ENCODE measurements at regions not wholly inside any gene's neighbourhood (a gene's known extent, or its start where the extent isn't known, plus 50 kb on each side); places are given as distances from the start of the nearest gene placed in this dataset.
"Not testable (repeated sequence)": the region's sequence is repeated elsewhere in the genome, so short reads cannot be mapped to it uniquely, and the experiment has no call there.

DNA sequence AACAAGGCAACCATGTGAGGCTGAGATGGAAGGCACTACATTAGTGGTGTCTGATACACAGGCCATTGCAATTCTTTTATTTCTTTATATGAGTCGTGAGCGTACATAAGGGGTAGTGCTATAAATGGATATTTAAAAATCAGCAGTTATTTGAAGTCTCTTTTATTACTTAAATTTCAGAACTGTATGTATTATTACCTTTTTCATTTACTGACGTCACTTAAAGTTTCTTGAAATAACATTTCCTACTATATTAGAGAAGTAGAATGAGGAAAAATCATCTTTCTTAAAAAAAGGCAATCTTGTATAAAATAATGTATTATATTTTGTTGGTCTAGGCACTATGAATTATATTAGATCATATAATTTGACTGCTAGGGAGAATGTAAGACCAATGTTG is 280.9 kb upstream of the CYLC2 start:
- DNase-seq: no peak

DNA sequence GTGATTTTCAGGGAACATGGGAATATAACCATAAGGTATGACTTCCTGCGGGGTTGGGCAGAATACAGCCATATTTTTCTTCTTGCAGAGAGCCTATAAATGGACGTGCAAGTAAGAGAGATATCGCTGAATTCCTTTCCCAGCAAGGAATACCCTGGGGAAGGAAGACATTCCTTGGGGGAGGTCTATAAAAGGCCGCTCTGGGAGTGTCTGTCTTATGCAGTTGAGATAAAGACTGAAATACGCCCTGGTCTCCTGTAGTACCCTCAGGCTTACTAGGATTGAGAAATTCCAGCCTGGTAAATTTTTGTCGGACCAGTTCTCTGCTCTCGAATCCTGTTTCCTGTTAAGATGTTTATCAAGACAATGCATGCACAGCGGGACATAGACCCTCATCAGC is 282.2 kb upstream of the CYLC2 start:
- not testable (repeated sequence) for DNase-seq

DNA sequence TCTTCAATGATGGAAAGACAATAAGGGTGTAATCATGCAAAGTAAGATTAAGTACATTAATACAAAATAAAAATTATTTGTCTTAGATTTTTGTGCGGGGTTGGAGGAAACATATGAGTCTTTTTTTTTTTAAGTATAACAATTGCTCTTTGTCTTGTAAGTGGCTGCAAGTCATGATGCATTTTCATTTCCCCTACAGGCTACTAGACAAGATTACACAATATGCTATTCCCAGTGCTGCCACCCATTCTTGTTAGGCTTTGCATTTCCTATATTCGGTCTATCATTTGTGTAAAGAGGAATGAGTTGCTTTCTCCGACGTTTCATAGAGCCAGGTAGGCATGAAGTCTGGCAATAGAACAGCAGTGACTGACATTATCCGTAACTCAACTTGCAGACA is 294.2 kb upstream of the CYLC2 start:
- DNase-seq: no peak

DNA sequence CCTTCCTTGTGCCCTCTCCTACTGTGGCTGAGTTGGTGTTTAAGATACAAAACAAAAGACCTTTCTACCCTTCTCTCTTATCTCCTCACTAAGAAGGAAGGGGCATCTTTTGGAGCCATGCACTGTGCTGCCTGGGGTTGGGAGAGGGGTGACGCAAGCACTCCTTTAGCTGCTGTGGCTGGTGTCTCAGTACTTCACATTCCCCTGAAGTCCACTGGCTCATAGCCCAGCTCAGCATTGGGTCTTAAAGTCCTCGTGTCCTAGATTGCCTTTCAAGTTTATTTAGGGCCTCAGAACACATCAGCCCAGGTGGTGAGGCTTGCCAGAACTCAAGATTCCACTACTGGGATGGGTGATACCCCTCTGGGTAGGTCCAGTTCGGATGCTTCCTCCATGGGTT is 325.9 kb upstream of the CYLC2 start:
- no peak for DNase-seq

DNA sequence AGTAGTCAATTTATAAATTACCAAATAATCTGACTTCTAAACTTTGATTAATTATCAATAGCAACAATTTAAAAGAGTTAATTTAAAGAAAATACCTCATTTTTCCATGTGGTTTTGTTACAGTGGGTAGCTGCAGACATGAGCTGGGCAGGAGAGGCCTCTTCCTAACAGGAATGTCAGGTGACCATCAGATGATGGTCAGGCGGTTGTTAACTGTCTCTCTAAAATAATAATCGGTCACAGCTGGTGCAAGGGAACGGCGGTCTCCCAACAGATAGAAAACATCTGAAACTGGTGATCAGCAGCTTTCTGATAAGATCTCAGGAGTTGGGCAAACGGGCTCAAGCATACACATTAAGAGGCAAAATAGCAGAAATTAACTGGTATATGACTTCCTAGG is 342.7 kb upstream of the CYLC2 start:
- no peak for DNase-seq

DNA sequence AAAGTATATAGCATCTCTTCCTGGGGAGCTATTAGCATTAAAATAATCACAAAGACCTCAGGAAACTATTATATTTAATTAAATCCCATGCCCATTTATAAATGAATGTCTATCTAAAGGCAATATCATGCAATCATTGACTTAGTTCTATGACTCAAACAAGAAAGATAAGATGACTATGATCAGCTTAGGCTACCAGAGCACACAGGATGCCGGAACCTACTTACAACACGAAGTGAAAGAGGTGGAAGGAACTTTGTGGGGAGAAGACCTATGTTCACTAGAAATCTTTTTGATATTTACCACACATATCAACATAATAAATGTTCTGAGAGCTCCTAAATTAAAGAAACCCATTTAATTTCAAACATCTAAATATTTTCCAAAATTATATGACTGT is 344.2 kb upstream of the CYLC2 start:
- DNase-seq: no peak

DNA sequence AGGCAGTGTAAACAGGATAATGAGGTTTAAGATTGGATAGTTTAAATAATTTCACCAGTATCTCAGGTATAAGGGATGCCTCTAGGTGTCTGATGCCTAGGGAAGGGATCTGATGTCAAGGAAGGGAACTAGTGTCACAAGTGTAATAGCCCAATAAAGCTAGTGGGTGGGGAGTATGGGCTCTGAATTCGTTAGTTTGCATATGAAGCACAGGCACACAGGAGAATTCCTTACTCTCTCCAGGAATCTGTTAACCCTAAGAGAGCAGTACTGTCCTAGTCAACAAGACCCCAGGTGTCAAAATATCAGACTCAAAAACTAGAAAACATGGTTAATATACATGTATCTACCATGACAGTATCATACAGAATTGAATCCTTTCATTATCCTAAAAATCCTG is 352.5 kb upstream of the CYLC2 start:
- DNase-seq: no peak

DNA sequence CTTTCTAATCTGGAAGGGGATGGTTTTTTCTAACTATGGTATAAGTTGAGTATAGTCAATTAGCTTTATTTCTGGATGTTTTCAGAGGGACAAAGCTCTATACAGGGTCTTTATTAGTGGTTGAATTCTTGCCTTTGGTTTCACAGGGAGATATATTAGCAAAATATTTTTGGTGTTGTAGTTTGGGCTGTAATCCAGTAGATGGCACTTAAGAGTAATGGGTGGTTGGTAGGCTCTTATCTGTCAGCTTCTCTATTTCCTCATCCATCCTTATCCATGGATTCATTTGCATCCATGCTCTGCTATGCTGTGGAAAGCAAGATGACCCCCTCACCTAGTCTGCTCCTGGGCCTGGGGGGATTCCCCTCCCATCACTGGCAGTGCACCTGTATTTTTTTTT is 363.6 kb upstream of the CYLC2 start:
- no peak for DNase-seq

DNA sequence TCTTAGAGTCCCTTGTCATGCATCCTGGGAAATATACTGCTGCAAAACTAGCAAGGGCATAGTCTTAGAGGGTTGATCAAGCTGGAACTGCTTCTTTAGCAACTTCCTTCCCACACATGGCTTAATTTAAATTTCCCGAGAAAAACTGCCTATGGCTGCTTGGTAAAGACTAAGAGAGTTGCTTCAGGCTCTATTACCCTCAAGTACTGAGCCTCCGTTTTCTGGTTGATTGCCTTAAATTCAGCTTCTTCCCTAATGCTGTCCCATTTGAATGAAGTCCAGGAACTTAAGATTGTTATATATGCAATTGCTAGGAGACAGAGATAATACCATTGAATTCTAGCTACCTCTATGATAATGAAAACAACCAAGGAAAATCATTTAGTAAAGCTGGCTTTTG is 385.7 kb upstream of the CYLC2 start:
- no peak for DNase-seq

DNA sequence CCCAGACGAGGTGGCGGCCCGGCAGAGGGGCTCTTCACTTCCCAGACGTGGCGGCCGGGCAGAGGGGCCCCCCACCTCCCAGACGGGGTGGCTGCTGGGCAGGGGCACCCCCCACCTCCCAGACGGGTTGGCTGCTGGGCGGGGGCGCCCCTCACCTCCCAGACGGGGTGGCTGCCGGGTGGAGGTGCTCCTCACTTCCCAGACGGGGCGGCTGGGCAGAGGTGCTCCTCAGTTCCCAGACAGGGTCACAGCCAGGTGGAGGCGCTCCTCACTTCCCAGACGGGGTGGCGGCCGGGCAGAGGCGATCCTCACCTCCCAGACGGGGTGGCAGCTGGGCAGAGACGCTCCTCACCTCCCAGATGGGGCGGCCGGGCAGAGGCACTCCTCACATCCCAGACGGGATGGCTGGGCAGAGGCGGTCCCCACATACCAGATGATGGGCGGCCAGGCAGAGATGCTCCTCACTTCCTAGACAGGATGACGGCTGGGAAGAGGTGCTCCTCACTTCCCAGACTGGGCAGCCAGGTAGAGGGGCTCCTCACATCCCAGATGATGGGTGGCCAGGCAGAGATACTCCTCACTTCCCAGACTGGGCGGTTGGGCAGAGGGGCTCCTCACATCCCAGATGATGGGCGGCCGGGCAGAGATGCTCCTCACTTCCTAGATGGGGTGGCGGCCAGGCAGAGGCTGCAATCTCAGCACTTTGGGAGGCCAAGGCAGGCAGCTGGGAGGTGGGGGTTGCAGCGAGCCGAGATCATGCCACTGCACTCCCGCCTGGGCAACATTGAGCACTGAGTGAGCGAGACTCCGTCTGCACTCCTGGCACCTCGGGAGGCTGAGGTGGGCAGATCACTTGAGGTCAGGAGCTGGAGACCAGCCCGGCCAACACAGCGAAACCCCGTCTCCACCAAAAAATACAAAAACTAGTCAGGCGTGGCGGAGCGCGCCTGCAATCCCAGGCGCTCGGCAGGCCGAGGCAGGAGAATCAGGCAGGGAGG is 391.6 kb upstream of the CYLC2 start:
- not testable (repeated sequence) for DNase-seq

DNA sequence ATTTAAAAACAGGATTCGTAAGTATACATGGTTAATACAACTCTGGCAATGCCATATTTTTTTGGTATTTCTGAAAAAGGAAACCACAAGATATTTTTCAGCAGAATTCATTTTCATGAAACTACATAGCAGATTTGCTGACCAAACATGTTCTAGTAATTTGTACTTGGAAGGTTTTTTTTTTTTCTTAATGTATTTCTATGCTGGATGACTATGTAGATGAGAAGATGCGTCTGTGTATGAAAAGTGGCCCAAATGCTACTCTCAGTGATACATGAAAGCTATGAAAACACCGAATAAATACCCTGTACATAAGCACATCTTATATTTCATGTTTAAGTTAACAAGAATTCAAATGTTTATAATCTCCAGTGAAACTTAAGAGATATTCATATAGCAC is 400.9 kb upstream of the CYLC2 start:
- no peak for DNase-seq

DNA sequence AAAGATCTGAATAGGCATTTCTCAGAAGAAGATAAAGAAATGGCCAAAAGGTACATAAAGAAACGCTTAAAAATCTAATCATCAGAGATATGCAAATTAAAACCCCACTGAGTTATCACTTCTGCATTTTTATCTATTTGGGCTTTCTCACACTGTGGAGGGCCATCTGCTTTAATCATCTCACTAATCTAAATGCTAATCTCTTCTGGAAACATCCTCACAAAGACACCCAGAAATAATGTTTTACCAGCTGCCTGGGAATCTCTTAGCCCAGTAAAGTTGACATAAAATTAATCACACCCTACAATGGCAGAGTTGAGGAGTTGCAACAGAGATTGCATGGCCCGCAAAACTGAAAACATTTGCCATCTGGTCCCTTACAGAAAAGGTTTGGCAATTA is 407.9 kb upstream of the CYLC2 start:
- DNase-seq: no peak

DNA sequence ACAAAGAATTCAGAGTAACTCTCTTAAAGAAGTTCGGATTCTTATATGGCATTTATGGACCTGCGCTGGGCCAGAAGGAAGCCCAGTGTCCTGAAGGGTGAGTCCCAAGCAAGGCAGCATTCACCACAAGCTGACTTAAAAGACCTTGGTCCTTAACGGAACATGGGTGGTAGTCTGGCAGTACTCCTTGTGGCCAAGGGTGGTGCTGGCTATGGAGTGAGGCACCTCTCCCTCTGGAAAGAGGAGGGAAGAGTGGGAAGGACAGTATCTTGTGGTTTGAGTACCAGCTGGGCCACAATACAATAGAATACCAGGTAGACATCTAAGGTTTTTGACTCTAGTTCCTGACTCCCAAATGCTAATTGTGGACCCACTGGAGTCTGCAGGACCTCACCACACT is 425.7 kb upstream of the CYLC2 start:
- DNase-seq: no peak

DNA sequence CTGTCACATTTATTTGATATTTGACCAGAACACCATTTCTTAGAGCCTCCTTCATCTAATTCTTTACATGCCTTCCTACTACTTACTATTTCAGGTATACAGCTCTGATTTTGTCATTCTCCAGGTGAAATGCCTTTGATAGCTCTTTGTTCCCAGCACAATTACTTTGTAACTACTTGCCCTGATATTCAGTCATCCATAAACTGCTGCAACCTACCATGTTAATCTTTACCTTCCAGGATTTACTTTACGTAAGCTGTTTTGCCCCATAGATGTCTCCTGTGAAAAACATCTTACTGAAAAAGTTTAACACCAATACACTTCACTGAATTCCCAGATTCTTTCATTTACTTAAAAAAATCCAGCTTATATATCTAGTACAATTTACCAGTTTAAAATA is 443.8 kb upstream of the CYLC2 start:
- DNase-seq: no peak

DNA sequence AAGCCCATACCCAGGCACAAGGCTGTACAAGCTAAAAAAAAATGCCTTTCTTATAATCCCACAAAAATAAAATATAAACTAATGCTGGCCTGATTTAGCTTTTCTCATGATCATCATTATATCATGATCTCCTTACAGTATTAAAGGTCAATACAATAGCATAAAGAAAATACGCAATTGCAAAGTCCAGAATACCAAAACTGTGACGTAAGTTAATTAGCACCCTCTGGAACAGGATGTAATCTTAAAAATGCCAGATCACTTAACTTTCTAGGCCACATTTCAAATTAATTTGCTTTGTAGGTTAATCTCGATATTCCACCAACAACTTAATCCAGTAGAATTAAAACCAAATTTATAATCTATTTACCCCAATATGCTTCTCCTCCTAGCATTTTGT is 444.2 kb upstream of the CYLC2 start:
- no peak for DNase-seq

DNA sequence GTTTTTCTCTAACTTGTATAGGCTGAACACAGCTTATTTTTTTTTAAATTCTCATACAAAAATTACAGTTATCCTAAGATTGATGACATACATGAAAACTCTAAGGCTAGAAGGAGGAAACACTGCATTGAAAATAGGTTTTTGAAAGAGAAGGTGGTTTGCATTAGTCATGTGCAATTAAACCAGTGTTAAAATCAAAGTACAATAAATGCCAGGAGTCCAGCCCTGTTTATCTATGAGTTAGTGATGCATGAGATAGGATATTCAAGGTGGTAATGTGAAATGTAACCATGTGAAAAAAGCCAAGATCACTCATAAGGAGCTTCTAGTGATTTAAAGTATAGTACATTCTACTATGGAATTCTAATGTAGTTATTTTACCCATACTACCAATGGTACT is 444.9 kb upstream of the CYLC2 start:
- no peak for DNase-seq

DNA sequence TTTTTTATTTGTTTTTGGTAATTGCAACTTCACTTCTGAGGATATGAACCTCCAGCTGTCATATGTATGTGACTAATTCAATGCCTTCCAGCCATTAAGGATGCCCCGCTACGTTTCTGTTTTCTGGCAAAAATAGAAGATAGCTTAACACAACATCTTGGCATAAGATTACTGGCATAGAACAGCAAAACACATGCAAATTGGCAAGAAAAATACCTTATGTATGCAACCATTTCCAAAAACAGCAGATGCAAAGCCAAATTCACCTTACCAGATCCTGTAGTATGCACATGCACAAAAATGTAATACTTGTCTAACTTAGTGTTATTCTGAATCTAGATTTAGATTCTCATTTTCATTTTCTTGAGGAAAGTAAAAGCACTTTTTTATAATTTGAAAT is 461.1 kb upstream of the CYLC2 start:
- no peak for DNase-seq

DNA sequence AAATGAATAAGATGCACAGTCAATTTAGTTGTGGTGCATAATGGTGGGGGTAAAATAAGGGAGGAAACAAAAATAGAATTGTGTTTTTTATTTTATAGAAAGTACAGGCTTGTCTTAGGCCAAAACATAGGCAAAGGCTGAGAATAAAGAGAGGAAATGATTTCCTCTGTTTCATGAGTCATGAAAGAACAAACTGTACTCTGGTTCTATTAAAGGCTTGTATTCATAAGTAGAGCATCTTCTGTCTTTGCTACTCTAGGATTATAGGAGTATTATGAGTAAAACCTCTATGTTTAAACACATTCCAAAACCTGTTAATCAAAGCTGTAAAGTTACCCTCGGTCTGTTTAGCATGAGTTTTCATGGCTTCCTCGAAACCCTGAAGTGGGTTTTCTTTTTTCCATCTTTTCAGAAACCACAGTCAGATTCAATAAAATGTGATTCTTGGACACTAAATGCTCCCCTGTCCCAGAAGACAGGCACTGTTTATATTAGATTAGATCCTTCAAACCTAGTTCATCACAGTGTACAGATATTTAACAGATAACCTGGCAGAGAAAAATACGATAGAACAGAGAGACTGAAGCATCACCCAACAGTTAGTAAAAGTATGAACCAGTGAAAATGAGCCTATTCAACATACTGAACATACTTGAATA is 473.9 kb upstream of the CYLC2 start:
- no peak for DNase-seq

DNA sequence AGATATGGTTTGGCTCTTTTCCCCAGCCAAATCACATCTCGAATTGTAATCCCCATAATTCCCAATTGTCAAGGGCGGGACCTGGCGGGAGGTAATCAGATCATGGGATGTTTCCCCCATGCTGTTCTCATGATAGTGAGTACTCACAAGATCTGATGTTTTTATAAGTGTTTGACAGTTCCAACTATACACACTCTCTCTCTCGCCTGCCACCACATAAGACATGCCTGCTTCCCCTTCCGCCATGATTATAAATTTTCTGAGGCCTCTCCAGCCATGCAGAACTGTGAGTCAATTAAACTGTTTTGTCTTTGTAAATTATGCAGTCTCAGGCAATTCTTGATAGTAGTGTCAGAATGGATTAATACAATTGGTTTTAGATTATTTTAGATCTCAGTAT is 475.7 kb upstream of the CYLC2 start:
- no peak for DNase-seq

DNA sequence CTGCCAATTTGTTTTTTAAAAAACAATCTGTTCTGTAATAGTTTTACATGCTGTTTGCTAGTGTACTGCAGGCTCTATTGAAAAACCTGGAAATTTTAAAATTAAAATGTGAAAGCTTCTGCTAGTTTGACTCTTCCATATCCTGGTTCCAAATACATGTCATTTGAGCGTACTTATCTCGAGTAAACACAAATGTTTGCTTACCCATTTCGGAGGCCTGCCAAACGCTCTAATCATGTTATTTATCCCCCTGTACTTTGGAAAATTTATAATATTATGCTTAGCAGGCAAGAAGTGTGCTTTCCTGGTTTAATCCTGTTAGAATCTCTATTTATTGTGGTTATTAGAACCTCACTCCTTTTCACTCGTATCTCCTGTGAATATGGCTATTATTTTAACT is 476.8 kb upstream of the CYLC2 start:
- DNase-seq: no peak

DNA sequence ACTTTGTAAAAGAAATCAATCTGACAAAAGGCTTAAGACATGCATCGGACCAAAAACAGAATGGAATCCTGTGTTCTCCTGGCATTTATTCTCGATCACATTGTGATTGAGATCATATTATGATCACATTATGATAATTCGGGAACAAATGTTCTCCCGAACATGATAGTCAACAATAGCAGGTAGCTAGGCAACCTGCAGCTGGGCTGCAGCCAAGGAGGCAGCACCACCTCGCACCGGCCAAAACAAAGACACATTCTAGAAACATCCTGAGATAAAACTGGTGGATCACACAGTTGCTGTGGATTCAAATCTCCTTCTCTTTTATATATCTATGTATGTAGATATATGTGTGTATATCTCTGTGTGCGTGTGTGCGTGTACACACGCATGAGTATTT is 480.6 kb upstream of the CYLC2 start:
- DNase-seq: no peak

DNA sequence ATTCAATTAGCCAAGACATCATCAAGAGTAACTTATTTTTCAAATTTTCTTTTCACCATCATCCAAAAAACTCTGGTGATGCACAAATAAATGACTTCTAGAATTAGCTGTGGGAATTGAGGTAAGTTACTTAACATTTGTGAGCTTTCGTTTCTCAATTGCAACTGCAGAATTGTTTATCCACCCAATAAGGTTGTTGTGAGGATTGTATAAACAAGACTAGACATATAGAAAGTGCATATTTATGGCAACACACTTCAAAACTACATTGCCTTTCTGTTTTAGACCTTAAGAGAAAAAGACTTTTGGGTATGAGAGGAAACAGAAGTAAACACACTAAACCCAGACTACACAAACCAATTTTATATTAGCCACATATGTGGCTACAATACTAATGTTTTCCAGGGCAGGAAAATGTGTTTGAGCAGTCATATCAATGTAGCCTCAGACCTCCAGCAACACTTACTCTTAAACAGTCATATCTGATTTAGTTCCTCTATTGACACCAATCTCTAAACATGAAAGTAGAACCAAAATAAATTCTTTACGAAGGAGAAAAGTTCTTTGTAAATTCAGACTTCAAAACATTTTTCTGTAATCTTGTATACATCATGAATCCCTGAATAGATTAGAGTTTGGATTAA is 488.0 kb upstream of the CYLC2 start:
- DNase-seq: no peak

DNA sequence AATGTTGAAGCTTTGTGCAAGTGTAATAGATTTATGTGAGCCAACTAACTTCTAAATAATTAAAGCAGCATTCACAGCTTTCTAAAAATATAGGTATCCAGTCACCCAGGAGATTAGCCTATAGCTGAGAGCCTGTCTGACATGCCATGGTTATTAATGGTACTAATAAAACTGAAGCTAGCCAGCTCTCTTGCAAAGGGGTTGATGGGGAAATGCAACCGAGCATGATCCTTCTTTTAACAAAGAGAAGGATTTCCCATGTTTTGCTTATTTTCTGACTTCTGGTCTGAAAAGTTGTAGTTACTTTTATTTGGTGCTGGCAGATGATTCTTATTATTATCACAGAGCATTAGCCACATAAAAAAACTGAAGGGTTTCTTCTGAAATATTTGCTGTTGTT is 488.7 kb upstream of the CYLC2 start:
- no peak for DNase-seq

DNA sequence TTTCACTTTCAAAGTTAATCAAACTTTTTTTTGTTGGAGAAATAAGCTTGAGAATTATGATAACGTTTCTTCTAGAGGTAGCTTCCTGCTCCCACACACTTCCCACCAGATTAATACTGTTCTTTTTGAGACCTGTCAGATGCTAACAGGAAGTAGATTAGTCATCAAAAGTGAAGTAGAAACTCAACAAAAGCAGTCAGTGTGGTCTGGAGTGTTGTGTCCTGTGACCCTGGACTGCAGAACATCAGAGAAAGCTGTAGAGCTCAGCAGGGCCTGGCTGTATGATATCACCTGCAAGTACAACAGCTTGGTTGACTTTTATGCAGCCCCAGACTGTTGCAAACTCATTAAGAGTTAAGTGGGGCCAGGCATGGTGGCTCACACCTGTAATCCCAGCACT is 495.7 kb upstream of the CYLC2 start:
- DNase-seq: no peak
